SU-DHL-6 (cell line): ENCODE measurements at regions not wholly inside any gene's neighbourhood (a gene's known extent, or its start where the extent isn't known, plus 50 kb on each side); places are given as distances from the start of the nearest gene placed in this dataset.

Experiments used
- H2AFZ ChIP-seq: fragments of 200-600 bp; sonication (generic); 2 replicates; pipeline ENCODE4 v1.6.1; 2014; ENCODE audit warnings: low read depth, mild to moderate bottlenecking, moderate library complexity, mixed read lengths, antibody characterized with exemption, low read length; ENCODE audit not compliant: severe bottlenecking
- H3F3A ChIP-seq: fragments of 200-600 bp; shearing (Covaris generic); 2 replicates; pipeline ENCODE4 v1.6.0; 2016; ENCODE audit warnings: antibody characterized with exemption, mild to moderate bottlenecking; ENCODE audit not compliant: insufficient read depth
- H3K27ac ChIP-seq: fragments of 200-600 bp; sonication (generic); 2 replicates; pipeline ENCODE4 v1.5.1; 2016; ENCODE audit warnings: low read depth, mild to moderate bottlenecking, low read length, moderate library complexity, mixed read lengths
- H3K27me3 ChIP-seq: fragments of 200-600 bp; sonication (generic), shearing (Covaris generic); 2 replicates; pipeline ENCODE4 v1.6.0; 2014; ENCODE audit warnings: mild to moderate bottlenecking, low read length
- H3K36me3 ChIP-seq: fragments of 200-600 bp; sonication (generic); 2 replicates; pipeline ENCODE4 v1.6.1; 2014; ENCODE audit warnings: mild to moderate bottlenecking, low read length, mixed read lengths
- H3K4me2 ChIP-seq: fragments of 300-600, 200-600 bp; shearing (Covaris generic), sonication (generic); 2 replicates; pipeline ENCODE4 v1.6.0; 2014; ENCODE audit warnings: low read length, low read depth, mild to moderate bottlenecking; ENCODE audit not compliant: poor library complexity, severe bottlenecking
- H3K4me3 ChIP-seq: fragments of 200-600 bp; sonication (generic); 2 replicates; pipeline ENCODE4 v1.5.1; 2014; ENCODE audit warnings: antibody characterized with exemption, low read length, mild to moderate bottlenecking, mixed read lengths; ENCODE audit not compliant: insufficient read depth, poor library complexity, severe bottlenecking
- H3K79me2 ChIP-seq: fragments of 200-600 bp; sonication (generic); 2 replicates; pipeline ENCODE4 v1.6.1; 2014; ENCODE audit warnings: mild to moderate bottlenecking, low read length, moderate library complexity; ENCODE audit not compliant: insufficient read depth
- H3K9ac ChIP-seq: fragments of 200-600 bp; sonication (generic); 2 replicates; pipeline ENCODE4 v1.7.0; 2014; ENCODE audit warnings: mild to moderate bottlenecking, low read length
- H3K9me2 ChIP-seq: fragments of 200-600 bp; sonication (generic); replicated peaks from 2 replicates; pipeline ENCODE4 v1.6.1; 2014; ENCODE audit warnings: low read length; ENCODE audit not compliant: insufficient read depth
- H3K9me3 ChIP-seq: fragments of 200-600 bp; sonication (generic); 2 replicates; pipeline ENCODE4 v1.6.1; 2014; ENCODE audit warnings: low read length, mixed read lengths; ENCODE audit not compliant: insufficient read depth
- H4K20me1 ChIP-seq: fragments of 200-600 bp; sonication (generic); 2 replicates; pipeline ENCODE4 v1.6.1; 2014; ENCODE audit warnings: low read depth, mild to moderate bottlenecking, antibody characterized with exemption, low read length, moderate library complexity, mixed read lengths
- EZH2phosphoT487 ChIP-seq: fragments of 200-600 bp; sonication (generic), shearing (Covaris generic); conservative IDR thresholded peaks from 2 replicates; pipeline ENCODE4 v1.6.1; 2018; ENCODE audit warnings: mild to moderate bottlenecking, antibody characterized with exemption, low read length, moderate library complexity, mixed read lengths
- TF ChIP-seq, protein P1 (sequence below): fragments of 200-600 bp; sonication (generic); IDR thresholded peaks from one replicate; pipeline ENCODE4 v1.5.1; 2017; ENCODE audit warnings: antibody characterized with exemption, mild to moderate bottlenecking, low read length, moderate library complexity; ENCODE audit not compliant: insufficient read depth, poor library complexity, severe bottlenecking

DNA sequence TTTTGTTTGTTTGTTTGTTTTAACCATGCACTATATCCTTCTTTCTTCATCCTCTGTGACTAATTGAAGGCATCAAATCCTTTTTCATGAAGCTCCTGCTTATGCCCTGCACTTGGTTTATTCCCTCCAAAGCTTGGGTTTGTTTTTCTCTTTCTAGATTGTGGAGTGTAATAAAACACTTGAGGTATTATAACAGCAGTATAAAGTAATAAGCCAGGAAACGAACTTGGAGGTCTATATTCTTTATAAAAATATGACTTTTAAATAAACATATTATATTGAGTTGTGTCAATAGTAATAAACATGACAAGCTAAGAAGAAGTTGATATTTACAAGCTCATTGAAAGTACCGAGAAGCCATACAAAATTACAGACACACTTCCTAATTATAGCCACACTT lies 659.4 kb downstream of the RFPL4B start:
- TF ChIP-seq EZH2phosphoT487: no peak
- TF ChIP-seq, protein P1, sequence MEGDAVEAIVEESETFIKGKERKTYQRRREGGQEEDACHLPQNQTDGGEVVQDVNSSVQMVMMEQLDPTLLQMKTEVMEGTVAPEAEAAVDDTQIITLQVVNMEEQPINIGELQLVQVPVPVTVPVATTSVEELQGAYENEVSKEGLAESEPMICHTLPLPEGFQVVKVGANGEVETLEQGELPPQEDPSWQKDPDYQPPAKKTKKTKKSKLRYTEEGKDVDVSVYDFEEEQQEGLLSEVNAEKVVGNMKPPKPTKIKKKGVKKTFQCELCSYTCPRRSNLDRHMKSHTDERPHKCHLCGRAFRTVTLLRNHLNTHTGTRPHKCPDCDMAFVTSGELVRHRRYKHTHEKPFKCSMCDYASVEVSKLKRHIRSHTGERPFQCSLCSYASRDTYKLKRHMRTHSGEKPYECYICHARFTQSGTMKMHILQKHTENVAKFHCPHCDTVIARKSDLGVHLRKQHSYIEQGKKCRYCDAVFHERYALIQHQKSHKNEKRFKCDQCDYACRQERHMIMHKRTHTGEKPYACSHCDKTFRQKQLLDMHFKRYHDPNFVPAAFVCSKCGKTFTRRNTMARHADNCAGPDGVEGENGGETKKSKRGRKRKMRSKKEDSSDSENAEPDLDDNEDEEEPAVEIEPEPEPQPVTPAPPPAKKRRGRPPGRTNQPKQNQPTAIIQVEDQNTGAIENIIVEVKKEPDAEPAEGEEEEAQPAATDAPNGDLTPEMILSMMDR: no peak
- Histone ChIP-seq H3K79me2 (no peaks in the 10 kb centered on the region), H3K9me2 (no peaks in the 10 kb centered on the region), H3F3A (no peaks in the 10 kb centered on the region), H3K9me3 (no peaks in the 10 kb centered on the region), H3K27me3 (no peaks in the 10 kb centered on the region), H3K9ac (no peak overlapping the region), H3K4me2 (no peak overlapping the region), H3K27ac (no peak overlapping the region), H3K4me3 (no peak overlapping the region), H2AFZ (no peak overlapping the region), H4K20me1 (no peaks in the 10 kb centered on the region), H3K36me3 (no peaks in the 10 kb centered on the region)

DNA sequence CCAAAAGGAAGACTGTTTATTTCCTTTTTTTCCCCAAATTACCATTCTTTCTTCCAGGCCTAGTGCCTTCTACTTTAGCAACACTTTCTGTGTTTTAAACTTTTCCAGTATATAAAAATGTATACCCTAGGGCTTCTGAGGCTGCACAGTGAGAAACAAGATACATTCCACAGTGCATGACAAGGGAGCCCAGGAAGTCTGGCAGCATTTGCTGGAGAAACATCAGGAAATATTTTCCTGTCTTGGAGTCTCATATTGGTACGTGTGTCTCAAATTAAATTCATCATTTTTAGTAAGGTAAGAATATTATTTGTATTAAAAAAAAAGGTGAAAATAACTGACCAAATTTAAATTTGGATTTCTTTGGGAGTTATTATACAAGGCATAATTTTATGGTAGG lies 662.6 kb downstream of the RFPL4B start:
- Histone ChIP-seq H3K27ac (no peak overlapping the region), H3F3A (no peaks in the 10 kb centered on the region), H4K20me1 (no peaks in the 10 kb centered on the region), H3K4me2 (no peak overlapping the region), H3K9me2 (no peaks in the 10 kb centered on the region), H3K9ac (no peak overlapping the region), H3K36me3 (no peaks in the 10 kb centered on the region), H2AFZ (no peak overlapping the region), H3K9me3 (no peaks in the 10 kb centered on the region), H3K27me3 (no peaks in the 10 kb centered on the region), H3K4me3 (no peak overlapping the region), H3K79me2 (no peaks in the 10 kb centered on the region)
- TF ChIP-seq, protein P1: no peak
- no peak for TF ChIP-seq EZH2phosphoT487

DNA sequence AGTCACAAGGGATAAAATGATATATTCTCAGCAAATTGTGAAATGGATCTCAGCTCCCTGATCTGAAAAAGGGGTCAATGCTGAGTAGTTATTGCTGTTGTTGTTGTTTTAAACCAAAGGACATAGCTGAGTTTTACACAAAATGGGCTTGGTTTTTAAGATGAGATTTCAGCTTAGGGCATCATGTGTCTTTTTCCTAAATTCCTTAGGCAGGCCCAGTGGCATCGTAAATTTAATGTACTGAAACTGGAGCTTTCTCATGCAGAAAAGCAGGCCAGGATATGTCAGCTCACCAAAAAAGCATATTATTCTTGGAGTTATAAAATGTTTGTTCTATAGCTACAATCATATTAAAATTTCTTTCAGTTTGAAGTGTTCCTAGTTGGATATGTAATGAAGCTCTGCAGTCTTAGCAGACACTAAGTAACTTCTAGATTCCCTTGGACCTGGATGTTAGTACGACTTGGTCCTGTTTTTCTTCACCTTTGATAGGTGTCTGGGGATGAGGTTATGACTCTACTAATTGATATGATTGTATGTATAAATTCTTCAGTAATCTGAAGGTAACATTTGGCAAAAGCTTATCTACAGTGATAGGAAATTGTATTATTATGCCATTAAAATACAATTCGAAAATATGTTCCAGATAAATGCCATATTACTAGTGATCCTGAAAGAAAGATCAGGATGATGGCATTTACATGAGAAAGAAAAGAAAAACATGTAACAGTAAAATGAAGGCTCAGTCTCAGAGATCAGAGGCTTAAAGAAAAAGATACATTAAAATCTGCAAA lies 663.3 kb downstream of the RFPL4B start:
- TF ChIP-seq, protein P1: no peak
- no peak for TF ChIP-seq EZH2phosphoT487
- H2AFZ ChIP-seq: no peak overlapping the region
- no peaks in the 10 kb centered on the region for H4K20me1 ChIP-seq
- H3K9me2 ChIP-seq: no peaks in the 10 kb centered on the region
- no peaks in the 10 kb centered on the region for H3F3A ChIP-seq
- no peak overlapping the region for H3K9ac ChIP-seq
- H3K27me3 ChIP-seq: no peaks in the 10 kb centered on the region
- no peaks in the 10 kb centered on the region for H3K9me3 ChIP-seq
- no peaks in the 10 kb centered on the region for H3K79me2 ChIP-seq
- no peak overlapping the region for H3K4me2 ChIP-seq
- H3K27ac ChIP-seq: no peak overlapping the region
- no peaks in the 10 kb centered on the region for H3K36me3 ChIP-seq
- no peak overlapping the region for H3K4me3 ChIP-seq
